H54 (cell line): ENCODE measurements at regions not wholly inside any gene's neighbourhood (a gene's known extent, or its start where the extent isn't known, plus 50 kb on each side); places are given as distances from the start of the nearest gene placed in this dataset.
"Not testable (repeated sequence)": the region's sequence is repeated elsewhere in the genome, so short reads cannot be mapped to it uniquely, and the experiment has no call there.

Experiments
- DNase-seq: peaks from one replicate; pipeline ENCODE4 v3.0.0; 2011; ENCODE audit warnings: low spot score, mixed read lengths; ENCODE audit not compliant: insufficient read length
- FAIRE-seq: peaks from 3 replicates; lab custom pipeline; 2011; peaks lifted over from hg19 to GRCh38; lab: Jason Lieb, UNC
- POLR2A ChIP-seq: IDR thresholded peaks from 2 replicates; pipeline ENCODE4 v1.6.1; 2011; ENCODE audit warnings: low read depth, mild to moderate bottlenecking, low read length

DNA sequence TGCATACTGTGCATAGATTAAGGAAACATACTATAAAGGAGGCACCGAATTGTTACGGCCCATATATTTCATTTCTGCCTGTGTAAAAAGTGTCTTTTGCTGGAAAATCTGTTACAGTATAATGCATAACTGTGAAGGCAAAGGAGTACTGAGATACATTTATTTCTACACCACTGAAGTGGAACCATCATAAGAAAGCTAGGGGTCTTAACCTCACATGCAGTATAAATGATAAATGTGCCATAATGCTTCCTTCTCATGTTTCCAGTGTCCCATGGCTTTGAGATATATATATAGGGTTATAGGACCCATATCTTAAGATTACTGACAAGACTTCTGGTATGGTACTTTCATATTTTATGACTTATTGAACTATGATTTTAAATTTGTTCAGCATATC is 713.8 kb upstream of the PABPC4L start:
- no peak for DNase-seq
- FAIRE-seq = no peak
- TF ChIP-seq POLR2A = no peak

DNA sequence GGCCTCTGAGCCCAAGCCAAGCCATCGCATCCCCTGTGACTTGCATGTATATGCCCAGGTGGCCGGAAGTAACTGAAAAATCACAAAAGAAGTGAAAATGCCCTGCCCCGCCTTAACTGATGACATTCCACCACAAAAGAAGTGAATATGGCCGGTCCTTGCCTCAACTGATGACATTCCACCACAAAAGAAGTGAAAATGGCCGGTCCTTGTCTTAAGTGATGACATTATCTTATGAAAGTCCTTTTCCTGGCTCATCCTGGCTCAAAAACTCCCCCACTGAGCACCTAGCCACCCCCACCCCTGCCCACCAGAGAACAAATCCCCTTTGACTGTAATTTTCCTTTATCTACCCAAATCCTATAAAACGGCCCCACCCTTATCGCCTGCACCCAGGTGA is 712.7 kb upstream of the PABPC4L start:
- FAIRE-seq, DNase-seq: not testable (repeated sequence)

DNA sequence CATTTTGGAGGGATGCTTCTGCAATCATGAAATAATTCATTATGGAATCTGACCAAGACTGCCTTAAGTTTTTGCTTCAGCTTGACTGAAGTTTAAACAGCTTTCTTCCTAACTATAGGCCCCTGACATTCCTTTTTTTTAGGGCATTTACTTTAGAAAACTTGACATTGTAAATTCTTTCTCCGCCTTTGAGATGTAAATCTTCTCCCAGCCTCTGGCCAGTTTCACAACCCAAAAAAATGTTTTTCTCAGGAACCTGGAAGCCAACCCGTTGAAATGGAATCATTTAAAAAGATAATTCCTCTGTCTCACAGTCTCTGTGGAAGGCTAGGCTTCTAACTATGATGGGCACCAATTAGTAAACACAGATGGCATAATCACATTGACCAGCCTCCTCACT is 710.4 kb upstream of the PABPC4L start:
- TF ChIP-seq POLR2A = no peak
- FAIRE-seq = no peak
- no peak for DNase-seq

DNA sequence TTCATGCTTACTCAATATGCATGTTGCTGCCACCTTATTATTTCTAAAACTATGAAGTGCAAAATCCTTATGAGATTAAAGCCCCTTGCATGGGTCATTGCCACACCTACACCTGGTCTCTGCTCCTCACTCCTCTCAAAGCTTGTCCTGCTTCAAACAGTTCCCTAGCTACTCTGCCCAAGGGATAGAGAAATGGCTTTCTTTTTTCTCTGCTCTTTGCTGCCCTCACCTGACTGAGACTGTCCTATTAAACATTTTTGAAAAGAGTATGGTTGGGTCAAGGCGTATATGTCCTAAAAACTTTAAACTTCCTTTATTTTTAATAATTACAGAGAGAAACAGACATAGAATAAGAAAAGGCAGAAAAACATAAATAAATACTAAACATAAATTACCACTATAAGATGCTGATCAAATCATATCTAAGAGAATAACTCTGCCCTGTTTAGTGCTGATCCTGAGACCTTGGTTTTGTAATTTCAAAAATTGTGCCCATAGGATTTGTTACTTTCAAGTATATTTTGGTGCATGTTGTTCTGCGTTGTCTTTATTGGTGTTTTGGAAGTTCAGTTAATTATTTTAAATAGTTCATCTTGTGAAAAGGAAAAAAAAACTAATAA is 704.9 kb upstream of the PABPC4L start:
- FAIRE-seq = no peak
- no peak for DNase-seq
- TF ChIP-seq POLR2A = no peak

DNA sequence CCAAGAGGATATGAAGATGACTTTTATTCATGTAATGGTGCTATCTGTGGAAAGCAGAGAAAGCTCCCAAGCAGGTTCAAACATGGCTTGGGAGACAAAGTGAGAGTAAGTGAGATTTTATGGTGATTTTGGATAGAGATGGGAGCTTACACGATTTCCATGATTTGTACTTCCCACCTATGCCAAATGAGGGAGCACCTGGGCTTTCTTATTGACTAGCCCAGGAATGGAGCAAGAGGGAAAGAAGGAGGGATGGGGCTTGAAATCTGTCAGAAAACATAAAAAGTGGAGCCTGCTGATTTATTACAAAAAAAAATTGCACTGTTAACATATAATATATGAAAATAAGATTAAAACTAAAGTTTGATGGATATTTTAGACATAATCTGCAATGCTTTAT is 703.5 kb upstream of the PABPC4L start:
- no peak for FAIRE-seq
- no peak for TF ChIP-seq POLR2A
- no peak for DNase-seq

DNA sequence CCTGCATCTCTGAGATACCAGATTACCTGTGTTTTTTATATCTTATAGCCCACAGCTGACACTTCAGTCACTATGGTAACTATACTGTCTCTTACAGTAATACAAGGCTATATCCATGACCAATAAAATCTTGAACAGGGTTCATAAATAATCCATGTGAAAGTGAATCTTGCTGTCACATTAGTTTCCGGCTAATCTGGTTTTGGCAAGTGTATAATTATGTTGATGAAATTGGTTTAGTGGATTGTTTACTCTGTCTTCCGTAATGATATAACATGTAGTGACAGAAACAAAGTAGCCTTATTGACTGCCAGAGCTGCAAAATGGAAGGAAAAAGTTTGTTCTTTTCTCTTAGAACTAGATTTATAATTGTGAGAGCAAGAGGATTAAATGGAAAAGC is 686.6 kb upstream of the PABPC4L start:
- no peak for TF ChIP-seq POLR2A
- FAIRE-seq = no peak
- DNase-seq = no peak

DNA sequence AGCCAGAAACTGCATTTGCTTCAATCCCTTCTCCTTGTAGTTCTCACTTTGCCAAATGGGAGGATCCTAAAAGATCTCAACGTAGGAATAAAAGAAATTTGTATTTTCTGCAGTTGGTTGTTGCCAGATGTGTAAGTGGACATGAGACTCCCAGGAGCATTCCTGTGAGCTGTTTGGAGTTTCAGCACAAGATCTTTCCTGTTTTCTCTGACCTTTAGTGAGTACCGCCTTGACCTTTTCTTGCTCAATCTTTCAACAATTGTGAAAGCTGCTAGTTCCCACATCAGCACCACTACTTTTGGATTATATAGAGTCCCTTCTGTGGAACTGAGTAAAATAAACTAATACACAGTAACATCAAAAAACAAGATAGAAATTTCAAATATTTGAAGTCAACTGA is 683.8 kb upstream of the PABPC4L start:
- no peak for TF ChIP-seq POLR2A
- FAIRE-seq (no peak), DNase-seq (no peak)

DNA sequence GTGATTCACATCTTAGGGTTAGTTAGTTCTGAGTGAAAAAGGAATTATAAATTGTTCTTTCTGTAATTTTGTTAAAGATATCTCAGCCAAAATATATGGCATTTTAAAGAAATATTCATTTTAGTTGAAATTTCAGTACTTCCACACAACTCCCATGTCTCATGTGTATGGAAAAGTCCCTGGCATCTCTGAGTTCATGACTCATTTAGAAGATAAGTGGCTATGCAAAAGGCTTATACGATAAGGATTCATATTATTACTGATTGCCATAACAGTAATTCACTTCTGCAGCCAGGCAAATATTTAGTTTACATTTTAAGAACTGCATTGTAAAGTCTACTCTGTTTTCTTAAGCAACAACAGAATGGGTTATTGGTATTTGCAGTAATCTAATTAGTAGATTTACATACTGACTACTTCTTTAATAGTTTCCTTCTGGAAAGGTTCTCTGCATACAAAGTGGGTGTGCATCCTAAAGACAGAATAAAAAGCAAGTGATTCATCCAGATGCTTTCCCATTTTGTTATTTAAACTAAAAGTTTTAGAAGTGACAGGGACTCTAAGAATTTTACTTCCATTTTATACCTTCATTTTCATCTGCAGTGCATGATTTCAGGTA is 682.4 kb upstream of the PABPC4L start:
- no peak for TF ChIP-seq POLR2A
- FAIRE-seq = no peak
- DNase-seq = no peak

DNA sequence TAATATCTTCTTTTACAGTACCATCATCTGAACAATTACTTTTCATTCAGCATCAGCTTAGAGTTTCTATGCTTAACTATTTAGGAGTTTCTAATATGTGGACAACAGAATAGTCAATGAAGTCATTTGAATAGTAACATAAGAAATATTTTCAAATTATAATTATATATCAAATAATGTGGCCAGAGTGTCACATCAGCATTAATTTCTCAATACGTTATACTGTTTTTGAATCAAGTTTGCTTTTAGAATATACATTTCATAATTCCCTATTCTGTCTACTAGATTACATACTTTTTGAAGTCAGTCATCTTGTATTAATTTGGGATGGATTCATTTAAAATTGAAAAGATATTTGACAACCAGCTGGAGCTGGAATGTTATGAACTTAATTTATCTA is 677.4 kb upstream of the PABPC4L start:
- DNase-seq = no peak
- no peak for FAIRE-seq
- TF ChIP-seq POLR2A = no peak

DNA sequence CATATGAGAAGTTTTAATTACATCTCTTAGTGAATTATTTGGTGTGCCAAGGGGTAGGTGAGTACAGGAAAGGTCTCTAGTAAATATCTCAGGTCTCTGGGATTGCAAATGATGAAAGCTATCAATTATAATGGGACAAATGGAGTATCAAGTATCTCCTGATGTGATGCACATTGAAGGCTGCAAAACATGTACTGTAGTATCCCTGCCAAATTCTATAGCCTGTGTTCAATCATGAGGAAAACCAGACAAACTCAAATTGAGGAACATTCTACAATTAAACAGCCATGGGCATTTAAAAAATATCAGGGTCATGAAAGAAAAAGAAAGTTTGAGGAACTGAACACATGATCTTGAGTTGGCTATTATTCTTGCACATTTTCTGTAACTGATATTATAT is 665.4 kb upstream of the PABPC4L start:
- no peak for DNase-seq
- no peak for TF ChIP-seq POLR2A
- no peak for FAIRE-seq

DNA sequence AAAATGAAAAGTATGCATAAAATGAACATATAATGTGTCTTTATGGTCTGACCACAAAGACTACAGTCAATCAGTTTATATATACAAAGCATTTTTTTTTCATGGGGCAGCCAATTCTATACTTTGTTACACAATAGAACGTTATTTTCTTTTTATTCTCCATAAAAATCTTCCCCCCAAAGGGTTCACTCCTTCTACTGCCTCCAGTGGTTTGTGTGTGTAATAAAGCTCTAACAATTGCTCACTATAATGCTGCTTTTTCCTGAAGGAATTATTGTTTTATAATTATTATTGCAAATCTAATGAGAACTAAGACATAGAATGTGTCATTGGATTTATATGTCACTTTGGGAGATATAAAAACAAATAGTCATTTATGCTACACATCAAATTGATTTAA is 664.1 kb upstream of the PABPC4L start:
- FAIRE-seq (no peak), DNase-seq (no peak)
- TF ChIP-seq POLR2A = no peak

DNA sequence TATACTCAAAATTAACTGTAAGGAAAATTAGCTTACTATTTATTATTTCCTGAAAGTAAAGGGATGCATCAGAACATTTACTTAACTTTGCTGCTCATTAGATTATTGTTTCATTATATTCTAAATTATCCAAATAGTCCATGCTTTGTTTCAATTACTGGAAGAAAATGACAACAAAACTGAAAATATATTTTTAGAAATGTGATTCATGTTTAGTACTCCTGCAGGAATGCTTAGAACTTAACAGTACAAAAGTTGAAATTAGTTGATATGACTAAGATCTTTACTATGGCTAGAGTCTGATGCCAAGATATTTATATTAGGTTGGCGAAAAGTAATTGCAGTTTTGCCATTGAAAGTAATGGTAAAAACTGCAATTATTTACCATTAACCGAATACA is 660.5 kb upstream of the PABPC4L start:
- DNase-seq (no peak), FAIRE-seq (peak; percentile 57)
- no peak for TF ChIP-seq POLR2A

DNA sequence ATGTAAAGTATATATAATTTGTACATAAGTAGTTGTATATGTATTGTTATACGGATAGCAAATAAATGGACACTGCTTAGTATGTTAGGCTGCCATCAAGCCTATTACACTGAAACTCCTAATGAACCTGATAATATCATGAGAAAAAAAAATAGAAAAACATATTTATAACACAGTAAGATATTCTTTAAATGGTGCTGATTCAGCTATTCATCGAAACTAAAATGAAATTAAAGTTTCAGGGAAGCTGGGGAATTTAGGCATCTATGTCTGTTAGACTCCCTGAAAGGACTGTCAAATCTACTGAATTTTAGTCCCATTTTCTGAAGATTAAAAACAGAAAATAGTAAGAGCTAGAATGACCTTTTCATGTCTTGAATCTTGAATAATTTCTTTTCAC is 647.1 kb upstream of the PABPC4L start:
- no peak for FAIRE-seq

DNA sequence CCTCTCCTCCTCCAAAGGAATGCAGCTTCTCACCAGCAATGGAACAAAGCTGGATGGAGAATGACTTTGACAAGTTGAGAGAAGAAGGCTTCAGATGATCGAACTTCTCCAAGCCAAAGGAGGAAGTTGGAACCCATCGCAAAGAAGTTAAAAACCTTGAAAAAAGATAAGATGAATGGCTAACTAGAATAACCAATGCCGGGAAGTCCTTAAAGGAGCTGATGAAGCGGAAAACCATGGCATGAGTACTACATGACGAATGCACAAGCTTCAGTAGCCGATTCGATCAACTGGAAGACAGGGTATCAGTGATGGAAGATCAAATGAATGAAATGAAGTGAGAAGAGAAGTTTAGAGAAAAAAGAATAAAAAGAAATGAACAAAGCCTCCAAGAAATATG is 629.2 kb upstream of the PABPC4L start:
- FAIRE-seq, DNase-seq: not testable (repeated sequence)

More for the DNA sequence above, 647.1 kb upstream of the PABPC4L start:
- DNase-seq = no peak
- TF ChIP-seq POLR2A = no peak

DNA sequence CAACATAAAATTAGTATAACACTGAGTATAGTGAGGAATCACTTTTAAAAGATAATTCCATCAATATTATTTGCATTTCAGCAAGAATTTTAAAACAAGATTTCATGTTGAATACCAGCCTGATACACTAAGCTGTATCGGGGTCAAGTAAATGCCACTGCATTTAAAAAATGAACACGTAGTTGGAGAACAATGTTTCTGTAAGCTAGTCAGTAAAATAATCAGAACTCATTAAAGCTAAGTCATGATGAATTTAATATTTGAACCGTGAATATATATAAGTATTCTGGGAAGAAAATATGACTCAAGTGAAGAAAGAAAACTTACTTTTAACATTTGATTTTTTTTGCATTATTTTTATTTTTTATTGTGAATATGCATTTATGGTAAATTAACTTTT is 611.0 kb upstream of the PABPC4L start:
- no peak for FAIRE-seq
- TF ChIP-seq POLR2A = no peak
- DNase-seq = no peak

DNA sequence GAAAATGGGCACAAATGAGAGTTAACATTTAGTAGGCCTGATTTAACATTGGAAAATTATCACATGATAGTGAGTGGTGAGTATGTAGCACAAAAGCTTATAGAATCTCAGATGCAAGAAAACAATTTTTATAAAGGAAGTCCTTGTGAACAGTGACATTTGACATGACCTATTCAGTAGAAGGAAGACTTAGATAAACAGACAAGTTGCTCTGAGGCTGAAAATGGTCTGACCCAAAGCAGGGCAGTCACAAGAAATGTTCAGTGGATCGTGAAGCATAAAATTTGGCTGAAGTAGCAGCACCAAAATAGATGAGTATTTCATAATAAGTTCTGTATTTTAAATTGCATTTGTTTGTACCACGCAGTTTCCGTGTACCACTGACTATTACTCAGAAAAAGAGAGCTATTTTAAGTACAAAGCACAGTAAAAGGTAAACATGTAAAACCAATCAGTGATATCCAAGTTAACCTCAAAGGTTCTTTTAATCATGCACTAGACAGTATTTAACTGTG is 605.7 kb upstream of the PABPC4L start:
- DNase-seq = no peak
- TF ChIP-seq POLR2A = no peak
- FAIRE-seq = no peak
